Stimulated activated CD8-positive, alpha-beta memory T cell treated with anti-CD3 and anti-CD28 coated beads, Interleukin-15, amount 100 ng/mL, for 4 hours (primary cell): ENCODE measurements at regions not wholly inside any gene's neighbourhood (a gene's known extent, or its start where the extent isn't known, plus 50 kb on each side); places are given as distances from the start of the nearest gene placed in this dataset.
A peak's percentile ranks its signal among the peaks of the same experiment; 100 is the strongest.

Experiments used
- DNase-seq, 2 donors: peaks; one replicate each; pipeline ENCODE4 v3.0.0-alpha.2; 2020; ENCODE audit warnings: low read depth in 2 of 2

DNA sequence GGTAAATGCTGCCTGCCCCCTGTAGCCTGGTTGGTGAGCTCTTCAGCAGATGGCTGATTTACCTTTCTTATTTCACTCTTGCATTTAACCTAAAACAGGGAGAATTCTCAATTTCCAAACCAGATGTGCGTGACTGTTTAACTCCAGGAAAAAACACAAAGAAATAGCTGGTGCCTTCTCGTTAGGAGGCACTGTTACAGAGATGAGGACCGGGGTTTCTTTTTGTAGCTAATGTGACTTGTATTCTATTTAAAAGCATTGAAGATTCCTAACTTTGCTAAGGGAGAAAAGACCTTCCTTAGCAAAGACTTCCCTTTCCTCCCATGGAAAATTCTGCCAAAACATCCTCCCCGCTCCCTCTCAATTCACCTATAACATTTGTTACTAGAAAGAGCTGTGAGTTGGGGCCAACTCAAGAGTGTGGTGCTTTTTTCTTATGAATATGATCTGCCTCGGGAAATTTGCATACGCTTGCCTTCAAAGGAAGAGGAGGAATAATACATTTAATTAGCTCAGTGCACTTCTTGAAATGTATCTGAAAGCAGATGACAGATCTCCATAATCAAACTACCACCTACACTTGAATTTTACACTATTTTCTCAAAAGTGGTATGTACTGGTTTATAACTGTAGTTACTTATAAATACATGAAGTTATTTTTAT, 102.0 kb upstream of the ARID2 start:
- no peak for DNase-seq

DNA sequence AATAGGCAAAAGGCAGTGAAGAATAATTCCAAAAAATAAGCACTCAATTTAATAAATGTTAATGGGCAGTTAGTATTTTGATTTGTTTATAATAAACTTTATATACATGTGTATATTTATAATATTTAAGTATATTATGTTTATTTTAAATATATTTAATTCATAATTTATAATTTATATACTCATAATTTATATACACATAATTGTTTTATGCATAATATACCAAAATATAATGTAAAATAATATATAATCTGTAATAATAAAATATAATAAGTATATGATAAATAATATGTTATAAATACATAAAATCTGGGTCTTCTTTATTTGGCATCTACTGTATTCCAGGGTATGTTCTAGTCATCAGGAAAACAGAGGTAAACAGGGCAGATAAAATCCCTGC, 100.2 kb upstream of the ARID2 start:
- DNase-seq, result no peak

DNA sequence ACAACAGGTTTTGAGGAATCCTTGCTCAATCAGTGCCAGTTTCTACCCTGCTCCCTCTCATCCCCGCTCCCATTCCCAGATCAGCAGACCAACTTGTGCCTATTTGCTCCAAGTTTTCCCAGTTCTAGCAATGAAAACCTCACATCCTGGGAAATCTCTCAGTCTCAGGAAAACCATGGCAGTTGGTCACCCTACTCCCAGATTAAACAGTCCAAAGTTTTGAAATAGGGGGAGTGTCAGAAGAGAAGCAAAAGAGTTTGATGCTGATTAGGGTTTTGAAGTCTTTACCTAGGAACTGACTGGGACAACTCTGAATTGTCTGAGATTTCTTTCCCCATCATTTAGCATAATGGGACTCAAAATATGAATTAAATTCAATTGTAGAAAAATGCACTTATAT, 95.8 kb upstream of the ARID2 start:
- no peak for DNase-seq

DNA sequence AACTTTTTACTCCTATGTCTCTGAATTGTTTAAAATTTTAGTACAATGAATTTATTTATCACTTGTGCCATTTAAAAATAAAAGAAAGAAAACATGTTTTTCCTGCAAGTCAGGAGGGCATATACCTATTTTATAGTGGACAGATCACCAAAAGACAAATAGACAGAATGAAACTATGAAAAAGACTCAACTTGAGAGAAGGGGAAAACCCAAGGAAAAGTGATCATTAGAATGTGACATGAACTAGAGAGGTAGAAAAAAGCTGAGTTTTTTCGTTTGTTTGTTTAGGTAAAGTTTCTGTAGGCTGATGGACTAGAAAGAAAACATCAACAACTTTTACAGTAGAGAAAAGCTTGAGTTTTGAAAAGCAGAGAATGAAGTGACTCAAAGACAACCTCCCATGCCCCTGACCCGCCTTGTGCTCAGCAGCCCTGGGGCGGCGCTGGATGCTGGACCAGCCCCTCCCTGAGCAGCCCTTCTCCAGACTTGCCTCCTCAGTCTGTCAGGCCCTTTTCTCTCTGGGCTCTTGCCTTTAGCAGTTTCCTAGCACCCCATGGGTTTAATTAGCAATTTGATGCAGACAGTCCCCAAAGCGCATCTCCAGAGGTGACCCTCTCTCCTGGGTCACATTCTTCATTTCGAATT, 95.1 kb upstream of the ARID2 start:
- DNase-seq, result no peak

DNA sequence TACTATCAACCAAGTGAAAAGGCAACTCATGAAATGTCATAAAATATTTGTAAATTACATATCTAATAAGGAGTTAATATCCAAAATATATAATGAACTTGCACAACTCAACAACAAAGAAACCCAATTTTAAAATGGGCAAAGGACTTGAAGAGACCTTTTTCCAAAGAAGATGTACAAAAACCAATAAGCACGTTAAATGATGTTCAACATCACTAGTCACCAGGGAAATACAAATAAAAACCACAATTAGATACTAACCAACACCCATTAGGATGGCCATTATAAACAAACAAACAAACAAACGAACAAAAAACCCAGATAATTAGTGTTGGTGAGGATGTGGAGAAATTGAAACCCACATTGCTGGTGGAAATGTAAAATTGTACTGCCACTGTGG, 92.3 kb upstream of the ARID2 start:
- DNase-seq, result no peak

DNA sequence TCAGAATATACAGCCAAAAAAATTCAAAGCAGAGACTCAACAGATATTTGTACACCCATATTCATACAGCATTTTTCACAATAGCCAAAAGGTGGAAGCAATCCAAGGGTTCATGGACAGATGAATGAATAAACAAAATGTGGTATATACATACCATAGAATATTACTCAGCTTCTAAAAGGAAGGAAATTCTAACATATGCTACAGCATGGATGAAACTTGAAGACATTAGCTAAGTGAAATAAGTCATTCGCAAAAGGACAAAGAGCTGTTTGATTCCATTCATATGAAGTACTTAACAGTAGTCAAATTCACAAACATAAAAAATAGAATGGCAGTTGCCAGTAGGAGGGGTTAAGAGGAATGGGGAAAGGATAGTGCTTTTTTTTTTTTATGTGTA, 91.8 kb upstream of the ARID2 start:
- DNase-seq, result no peak

DNA sequence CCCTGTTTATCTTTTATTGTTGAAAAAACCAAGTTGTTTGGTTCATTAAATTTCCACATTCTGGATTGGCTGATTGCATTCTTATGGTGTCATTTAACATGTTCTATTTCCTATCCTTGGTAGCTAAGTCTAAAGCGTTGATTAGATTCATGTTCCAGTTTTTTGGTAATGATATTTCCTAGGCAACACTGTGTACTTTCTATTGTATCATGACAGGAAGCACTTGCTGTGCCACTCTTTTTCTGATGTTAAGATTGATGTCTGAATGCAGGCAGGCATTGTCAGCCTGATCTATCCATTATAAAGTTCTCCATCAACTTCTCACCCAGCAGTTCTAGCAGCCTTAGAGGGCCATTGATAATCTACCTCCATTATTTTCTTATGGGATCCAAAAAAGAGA, 91.1 kb upstream of the ARID2 start:
- no peak for DNase-seq

DNA sequence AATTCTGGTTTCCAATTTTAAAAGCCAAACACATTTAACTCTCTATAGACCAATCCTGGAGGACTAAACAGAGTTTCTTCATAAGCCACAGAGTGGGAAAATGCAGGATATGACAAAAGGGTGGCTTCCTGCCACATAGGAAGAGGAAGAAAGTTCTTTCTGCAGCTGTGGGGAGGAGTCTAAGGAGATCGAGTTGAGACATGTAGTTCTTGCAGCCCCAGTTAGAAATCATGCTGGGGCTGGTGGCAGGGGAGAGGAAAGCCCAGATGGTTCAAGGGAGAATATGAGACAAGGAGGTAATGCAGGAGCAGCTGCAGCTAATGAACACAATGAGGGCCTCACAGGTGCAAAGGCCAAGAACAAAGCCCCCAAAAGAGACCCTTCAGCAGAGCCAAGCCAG, 85.0 kb upstream of the ARID2 start:
- DNase-seq, result no peak

DNA sequence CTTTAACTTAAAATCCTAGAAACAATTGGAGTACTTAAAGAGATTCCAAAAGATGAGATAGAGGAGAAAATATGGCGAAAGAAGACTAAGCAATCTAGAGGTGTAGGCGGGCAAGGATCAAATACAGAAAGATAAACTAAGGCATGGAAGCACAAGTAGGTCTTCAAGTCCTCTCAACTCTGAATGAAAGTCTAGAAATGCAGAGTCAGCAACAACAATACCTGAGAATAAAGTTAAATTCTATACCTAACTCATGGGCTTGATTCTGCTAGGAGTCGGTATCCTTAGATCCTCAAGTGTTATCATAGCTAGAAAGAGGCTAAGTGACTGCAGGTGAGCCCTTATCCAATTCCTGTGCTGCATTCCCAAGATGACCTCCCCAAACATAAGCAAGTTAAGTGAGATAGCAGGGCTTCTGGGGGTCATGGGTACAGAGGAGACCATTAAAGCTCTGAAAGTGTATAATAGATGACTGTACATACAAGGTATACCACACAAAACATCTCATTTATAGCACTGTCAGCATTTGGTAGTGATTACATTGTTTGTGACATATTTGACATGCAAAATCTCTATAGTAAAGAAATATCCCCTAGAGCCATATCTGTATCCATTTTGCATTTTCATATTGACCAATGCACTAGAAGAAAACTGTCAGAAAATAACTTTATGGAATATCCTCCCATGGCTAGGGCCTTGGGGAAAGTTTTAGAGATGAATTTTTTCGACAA, 82.5 kb upstream of the ARID2 start:
- no peak for DNase-seq

DNA sequence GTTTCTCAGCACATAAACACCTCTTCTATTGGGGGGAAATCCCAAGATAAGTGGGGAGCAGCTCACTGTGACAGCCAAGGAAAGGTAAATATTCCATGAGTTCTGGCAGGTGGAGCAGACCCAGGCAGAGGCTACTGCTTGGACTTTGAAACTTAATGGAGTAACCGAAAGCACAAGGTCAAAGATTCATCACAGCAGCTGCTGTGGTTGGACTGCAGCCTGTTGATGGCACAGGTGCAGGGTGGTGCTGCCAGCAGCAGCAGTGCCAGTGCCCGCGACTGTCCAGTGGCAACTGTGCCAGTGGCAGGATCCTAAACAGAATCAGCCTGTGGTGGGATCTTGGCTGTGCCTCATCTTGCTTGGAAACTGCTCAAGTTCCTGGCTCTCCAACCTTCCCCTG, 81.4 kb upstream of the ARID2 start:
- no peak for DNase-seq

DNA sequence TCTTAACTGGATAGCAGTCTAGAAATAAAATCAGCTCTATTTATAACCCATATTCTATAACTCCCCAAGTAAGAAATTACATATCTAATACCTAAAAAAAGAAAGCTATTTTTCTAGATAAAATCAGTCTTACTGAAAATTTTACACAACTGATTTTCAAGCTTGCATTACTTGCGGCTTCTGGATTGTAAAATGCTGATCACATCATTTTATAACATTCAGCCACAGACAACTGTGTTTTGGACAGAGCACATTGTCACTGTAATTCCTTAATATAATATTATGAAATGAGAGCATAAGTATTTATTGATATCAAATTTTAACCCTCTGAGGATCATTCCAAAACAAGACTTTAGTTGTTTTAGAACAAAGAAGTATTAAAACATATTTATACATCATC, 78.5 kb upstream of the ARID2 start:
- DNase-seq, result no peak

DNA sequence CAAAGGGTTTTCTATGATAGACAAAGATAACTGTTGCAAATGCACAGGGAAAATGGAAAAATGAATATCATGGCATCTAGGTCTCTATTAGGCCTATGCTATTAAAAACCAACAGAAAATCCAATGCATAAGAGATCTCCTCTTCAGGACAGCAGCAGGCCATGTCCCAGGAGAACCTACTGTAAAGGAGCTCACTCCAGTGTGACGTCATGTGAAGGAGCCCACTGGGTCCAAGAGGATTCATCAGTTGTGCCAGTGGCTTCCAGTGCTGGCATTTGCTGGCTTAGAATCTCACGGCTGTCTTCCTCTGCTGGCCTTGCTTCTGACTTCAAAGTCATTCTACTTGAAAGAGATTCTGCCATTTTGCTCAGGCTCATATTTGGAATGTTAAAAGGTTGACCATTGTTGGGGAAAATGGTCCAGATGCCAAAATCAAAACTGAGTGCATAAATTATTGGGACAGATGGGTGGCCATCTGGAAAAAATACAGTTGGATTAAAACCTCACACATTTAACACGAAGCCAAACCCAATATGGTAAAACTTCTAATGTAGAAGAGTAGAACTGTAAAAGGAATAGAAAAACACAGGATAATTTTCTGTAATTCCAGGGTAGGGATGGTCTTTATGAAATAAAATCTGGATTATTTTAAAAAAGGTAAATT, 75.4 kb upstream of the ARID2 start:
- no peak for DNase-seq

DNA sequence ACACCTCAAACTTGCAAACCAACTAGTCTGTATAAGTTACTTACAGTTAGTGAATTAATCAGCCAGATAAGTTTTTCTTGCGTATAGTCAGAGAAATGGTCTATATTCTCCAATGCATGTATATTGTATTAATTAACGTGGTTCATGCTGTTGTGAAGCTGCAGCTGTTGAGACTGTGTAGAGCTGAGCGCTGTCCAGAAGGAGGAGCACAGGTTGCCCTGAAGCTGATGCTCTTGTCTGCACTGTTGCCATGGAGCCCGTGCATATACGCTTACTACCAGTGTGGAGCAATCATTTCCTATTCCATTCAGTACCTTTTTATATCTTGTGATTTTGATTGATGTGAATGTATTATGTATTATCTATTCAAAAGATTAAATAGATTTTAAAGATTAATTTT, 74.3 kb upstream of the ARID2 start:
- peak; percentile 14 to 20 for DNase-seq

DNA sequence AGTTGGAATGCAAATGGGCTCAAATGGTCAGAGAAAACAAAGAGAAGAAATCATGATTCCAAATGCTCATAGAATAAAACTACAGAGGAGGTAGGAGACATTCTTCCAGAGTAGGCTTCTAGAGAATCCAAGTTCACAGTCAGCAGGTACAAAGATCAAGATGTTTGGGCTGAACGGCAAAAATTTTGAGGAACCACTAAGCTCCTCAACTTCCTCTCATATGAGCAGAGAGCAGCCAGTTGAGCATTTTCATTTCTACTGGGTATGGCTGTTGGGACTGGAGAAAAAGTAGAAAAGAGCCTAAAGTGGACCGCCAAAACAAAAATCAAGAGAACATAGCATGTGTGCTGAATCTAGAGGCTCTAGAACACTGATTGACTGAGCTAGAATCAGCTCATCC, 73.8 kb upstream of the ARID2 start:
- no peak for DNase-seq

DNA sequence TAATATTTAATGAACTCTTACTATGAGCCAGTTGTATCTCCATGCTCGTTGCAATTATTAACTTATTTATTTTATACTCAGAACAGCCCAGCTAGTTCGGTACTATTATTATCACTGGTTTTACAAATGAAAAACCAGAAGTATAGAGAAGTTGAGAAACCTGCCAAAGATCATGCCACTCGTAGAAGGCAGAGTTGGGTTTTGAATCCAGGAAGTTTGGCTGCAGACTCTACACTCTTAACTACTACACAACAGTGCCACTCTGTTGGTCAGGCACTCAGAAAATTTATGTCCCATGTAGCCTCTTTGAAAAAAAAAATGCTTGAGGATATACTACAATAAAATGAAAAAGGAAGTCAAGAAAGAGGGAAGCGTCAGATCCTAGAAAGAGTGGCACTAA, 71.5 kb upstream of the ARID2 start:
- no peak for DNase-seq

DNA sequence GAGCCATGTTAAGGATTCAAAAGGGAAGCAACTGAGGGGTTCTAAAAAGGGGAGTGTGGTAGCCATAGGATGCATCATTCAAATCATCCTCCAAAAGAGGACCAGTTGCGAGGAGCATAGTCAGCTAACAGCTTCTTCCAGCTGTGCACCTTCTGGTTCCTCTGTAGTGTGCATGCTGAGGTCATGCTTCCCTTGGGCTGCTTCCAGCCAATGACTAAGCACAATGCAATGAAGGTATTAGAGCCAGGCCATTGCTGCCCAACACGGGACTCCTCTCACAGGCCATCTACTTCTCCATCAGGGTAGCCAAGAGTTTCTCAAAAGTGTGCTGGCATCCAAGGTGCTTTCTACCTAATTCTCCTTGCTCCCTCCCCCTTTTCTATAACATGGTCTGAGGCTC, 69.2 kb upstream of the ARID2 start:
- DNase-seq, result no peak

DNA sequence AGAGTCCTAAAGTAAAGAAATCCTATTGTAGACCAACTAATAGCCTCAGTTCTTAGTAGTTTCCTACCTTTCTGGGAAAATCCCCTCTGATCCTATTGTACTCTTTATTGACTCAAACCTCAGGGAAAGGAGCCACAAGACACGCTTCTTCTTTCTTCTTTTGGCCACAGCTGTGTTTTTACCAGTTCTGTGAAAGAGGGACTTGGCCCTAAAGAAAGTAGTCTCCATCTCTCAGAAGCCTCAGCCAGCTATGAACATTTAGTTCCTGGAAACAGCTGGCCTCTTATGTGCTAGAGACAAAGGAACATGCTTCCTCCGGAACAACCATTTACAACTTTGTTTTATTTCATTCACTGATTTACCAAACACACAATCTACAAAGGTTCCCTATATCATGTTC, 66.1 kb upstream of the ARID2 start:
- DNase-seq, result no peak

DNA sequence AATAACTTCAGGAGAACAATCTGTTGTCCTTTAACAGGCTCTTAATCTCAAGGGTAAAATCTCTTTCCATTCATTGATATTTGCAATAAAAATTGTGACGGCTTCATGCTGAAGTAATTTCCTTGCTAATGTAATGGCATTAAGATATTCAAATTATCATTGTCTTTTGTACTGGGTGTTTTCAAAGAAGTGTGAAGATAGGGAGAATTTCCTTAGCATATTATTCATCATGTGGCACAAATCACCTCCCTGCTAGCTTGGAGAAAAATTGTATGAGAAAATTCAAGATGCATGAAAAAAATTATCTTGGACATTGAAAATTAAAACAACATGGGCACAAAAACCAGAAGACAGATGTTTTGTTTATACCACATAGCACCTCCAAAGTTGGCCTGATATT, 63.6 kb upstream of the ARID2 start:
- no peak for DNase-seq

DNA sequence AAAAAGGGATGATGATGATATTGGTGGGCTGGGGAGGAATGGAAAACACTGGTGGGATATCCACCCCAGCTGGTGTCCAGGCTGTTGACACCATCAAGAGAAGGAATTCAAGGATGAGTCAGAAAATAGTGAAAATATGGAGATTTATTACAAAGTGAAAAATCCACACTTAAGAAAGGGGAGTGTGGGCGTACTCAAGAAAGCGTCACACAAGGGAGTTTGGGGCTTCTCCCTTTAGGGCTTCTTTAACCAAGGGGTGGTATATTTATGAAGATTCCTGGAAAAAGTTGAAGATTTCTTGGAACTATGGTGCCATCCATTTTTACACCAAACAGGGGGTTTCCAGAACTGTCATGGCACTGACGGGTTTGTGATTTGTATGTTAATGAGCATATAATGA, 63.1 kb upstream of the ARID2 start:
- DNase-seq, result no peak

DNA sequence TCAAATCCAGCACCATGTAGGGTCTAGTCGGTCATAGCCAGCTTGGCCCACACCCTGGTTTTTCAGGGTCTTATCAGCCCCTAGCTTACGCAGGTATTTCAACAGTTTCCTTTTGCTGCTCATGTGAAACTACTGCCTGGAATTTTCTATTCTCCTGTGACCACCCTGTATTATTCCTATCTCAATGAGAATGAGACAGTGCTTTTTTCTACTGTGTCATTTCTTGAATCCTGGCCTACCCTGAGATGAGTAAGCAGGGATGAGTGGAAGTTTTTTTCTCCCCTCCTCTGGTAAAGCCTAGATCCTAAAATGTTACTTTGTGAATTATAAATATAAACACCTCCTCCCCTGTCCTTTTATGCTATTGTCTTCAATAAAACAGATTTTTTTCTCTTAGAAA, 62.7 kb upstream of the ARID2 start:
- DNase-seq, result no peak

DNA sequence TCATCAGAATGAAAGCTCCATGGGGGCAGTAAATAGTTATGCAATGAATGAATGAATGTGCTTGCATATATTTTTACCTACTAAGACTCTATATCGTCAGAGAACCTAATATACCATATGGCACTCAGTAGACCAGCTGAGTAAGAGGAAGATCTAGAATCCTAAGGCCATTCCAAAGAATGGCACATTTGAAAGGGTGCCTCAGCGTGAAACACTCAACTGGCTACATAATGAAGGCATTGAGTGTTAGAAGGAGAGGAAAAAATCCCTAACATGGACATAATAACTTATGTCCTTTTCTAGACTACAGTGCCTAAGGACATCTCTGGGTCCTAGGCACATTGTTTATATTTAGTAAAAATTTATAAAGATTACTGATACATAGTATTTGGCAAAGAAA, 61.7 kb upstream of the ARID2 start:
- no peak for DNase-seq

DNA sequence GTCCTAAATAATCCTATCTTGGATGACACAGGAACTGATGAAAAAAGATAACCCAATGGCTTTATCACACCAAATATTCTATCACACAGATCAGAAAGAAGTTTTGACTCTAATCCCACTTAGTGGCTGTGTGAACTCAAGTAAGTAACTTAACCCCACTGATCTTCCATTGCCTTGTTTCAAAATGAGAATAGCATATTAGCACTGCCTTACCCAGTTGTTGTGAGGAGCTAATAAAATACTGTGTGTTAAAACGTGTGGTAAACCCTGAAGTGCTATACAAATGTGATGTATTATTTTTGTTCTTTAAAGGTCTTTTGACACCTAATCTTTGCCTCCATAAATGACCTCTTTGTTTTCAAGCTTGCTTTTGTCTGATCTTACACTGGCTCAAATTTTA, 60.9 kb upstream of the ARID2 start:
- DNase-seq, result no peak

DNA sequence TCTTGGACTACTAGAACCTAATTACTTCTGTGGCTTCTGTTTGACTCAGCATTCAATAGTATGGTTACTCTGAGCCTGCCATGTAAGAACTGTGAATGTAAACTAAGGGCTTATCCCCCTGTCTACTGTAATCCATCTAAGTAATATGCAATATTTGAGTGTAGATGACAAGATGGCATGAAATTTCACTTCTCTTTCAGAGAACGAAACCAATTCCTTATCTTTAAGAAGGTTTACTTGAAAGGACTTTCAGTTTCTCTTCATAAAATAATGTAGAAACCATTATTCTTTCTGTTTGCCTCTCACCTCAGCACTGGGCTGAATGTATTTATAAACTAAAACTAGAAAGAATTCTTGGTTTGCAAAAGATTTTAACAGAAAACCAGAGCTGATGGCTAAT, 60.4 kb upstream of the ARID2 start:
- DNase-seq, result no peak
